Umbilical cord (tissue), 1 donor: ENCODE measurements at regions not wholly inside any gene's neighbourhood (a gene's known extent, or its start where the extent isn't known, plus 50 kb on each side); places are given as distances from the start of the nearest gene placed in this dataset.
A peak's percentile ranks its signal among the peaks of the same experiment; 100 is the strongest.

Experiments used
- DNase-seq: peaks from one replicate; pipeline ENCODE4 v3.0.0-alpha.2; 2015; ENCODE audit warnings: low spot score

GRCh38 chr18:27838225-27838624 is 338.7 kb downstream of the CDH2 start:
- no peak for DNase-seq

GRCh38 chr18:27826101-27826500 is 350.8 kb downstream of the CDH2 start:
- DNase-seq, result no peak

- DNase-seq, result no peak
Observed at GRCh38 chr18:27825689-27826088, 351.2 kb downstream of the CDH2 start.

DNA sequence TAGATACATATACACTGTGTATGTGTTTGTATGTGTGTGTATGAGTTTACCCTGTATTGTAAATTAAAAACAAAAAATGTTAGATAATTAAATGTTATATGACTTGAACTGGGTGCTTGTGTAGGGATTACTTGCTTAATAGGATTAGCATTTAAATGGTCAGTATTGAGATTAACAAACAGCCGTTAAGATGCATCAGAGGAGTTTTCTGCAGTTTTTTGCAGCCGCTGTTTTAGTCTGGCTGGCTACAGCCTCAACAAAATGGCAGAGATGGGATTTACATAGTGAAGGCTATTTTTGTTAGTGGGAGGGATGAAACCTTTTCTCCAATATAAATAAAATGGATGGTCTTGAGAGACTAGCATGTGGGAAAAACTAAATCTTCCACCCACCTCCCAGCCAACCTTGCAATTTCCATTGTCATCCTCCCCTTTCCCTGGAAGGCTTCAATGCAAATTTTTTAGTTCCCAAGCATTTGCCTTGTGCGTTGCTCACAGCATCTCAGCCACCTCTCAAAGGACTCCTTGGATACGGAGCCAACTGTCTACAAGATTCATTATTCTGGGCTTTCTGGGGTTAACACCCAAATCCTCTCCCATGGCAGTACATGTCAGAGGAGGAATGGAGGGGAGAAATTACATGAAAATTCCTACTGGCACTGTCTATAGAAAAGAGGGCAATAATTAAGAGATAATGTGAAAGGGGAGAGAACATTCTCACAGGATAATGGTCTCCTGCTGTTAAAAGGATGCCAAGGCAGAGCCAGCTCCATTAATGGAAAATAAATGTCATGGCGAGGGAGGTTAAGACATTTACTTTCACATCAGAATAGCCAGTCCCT is 351.9 kb downstream of the CDH2 start:
- DNase-seq, result no peak

- no peak for DNase-seq
Observed at GRCh38 chr18:27824275-27824674, 352.7 kb downstream of the CDH2 start.

DNA sequence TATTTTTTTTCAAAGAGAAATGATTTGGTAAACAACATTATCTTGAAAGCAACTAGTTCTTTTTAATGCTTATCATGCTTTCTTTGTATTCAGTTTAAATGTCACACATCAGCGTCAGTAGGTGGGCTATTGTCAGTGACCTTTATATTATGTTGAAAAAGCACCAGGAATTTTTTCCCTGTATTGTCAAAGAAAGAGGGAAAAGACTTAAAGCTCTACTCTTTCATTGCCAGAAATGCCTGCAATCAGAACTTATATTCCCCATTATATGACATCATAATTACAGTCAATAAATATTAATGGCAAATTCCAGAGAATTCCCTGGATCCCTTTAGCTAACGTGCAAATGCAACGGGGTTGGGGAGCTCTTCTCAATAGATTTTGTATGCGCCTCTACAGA is 353.9 kb downstream of the CDH2 start:
- DNase-seq, result no peak

DNA sequence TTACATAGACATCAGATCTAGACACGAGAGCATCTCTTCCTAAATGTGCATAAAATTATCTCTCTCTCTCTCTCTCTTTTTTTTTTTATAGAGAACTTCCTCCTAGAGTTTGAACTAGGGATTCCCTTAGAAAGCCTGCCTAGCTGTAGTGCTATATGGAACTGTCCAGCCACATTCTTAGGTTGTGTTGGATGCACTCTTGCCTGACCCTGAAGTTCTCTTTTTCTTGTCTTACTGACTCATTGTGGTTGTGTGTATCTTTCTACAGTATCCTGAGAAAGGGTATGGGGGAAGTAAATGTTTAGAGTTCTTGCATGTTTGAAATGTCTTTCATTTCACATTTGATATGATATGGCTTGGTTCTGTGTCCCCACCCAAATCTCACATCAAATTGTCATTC is 368.2 kb downstream of the CDH2 start:
- no peak for DNase-seq

GRCh38 chr18:27803957-27804356 is 373.0 kb downstream of the CDH2 start:
- no peak for DNase-seq

GRCh38 chr18:27797484-27797883 is 379.4 kb downstream of the CDH2 start:
- DNase-seq, result no peak

DNA sequence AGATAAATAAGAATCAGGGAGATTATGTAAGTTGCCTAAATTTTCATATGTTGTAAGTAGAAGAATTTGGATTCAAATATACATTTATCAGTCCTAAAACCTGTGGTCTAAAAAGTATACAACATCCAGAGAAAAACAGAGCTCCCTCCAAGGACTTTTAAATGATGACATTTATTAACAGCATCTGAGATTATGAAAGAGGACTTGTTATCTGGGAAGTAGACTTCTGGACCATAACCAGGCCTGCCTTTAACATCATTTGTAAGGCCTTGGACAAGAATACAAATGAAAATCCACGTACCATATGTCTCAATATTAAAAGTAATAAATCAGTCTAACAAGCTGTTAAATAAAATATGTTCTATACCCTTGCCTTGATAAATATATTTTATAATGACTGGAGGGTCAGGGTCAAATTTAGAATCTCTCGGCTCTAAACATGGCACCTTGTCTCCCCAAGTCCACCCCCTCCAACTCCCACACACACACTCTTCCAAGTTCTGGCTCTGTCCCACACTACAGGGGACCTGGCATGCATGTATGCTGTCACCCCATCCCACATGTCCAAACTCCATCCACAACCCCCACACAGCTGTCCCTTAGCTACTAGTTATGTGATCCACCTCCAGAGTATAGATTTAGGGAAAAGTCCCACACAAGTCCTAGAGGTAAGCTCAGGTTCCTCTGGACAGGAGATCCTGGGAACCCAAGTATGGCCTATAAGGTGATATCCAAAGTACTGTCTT is 382.6 kb downstream of the CDH2 start:
- peak; percentile 74 for DNase-seq

GRCh38 chr18:27793013-27793785 is 383.7 kb downstream of the CDH2 start:
- DNase-seq, result peak; percentile 16

DNA sequence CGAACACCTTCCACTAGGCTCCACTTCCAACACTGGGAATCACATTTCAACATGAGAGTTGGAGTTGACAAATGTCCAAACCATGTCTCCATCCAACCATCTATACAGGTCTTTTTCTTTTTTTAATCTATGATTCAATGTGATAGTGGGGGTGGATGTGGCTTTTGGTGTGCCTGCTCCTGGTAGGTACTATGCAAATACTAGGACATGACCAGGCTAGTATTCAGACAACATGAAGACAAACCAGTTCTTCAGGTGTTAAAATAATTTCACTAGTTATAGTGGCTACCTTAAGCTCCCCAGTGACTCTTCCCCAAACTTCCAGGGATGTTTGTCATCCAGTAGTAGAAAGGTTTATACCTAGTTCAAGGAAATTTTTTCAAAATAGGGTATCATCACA is 387.5 kb downstream of the CDH2 start:
- DNase-seq, result no peak

DNA sequence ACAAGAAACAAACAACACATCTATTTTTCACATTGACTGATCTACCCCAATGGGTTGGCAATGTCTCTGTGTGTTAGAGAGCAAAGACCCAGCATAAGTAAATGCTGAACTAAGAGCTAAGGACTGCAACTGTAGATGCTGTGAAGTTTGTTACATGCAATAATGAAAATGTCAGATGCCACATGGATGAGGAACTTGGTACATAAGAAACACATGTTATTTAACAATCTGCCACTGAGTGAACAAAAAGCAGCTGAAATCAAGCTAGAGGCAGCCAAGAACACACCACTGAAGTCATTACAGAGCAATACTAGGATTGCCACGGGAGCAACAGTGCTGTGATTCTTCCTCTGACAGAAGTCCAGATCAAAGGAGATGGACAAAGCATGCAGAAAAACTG is 389.4 kb downstream of the CDH2 start:
- DNase-seq, result peak; percentile 20

- no peak for DNase-seq
Observed at GRCh38 chr18:27785815-27786471, 391.0 kb downstream of the CDH2 start.

- no peak for DNase-seq
Observed at GRCh38 chr18:27780061-27780745, 396.7 kb downstream of the CDH2 start.

DNA sequence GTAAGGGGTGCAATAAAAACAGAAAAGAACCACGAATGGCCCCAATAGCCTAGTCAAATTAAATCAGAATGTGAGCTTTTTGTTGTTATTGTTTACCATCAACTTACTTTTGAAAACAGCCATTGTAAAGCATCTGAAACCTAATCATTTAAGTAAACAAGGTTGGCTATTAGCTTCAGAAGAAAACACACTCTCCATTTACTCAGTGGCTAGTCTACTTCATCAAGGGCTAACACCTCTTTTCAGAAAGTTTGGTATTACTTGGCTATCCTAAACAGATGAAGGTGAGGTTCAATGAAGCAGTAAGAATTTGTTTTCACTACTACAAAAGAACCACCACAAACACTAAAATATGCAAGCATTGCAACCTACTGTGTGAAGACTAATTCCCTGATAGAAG is 398.0 kb downstream of the CDH2 start:
- DNase-seq, result no peak

DNA sequence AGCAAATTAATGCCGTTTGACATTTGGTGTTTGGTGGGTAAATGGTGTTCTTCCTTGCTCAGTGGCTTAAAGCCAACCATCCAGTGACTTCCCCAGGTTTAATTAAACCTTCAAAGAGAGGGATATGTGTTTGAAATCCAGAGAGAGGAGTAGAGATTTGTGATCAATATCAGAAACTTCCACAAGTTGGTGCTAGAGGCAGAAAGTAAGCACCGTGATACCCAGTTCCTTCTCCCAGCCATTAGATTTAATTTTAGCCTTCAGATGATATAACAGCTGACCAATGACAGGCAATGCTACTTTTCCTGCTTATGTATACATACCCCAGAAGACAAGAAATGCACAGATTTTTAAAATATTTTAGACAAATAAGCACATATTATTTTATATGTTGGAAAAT is 398.5 kb downstream of the CDH2 start:
- DNase-seq, result no peak

- DNase-seq, result no peak
Observed at GRCh38 chr18:27772081-27772480, 404.8 kb downstream of the CDH2 start.

- no peak for DNase-seq
Observed at GRCh38 chr18:27771571-27771970, 405.4 kb downstream of the CDH2 start.

GRCh38 chr18:27769152-27769551 is 407.8 kb downstream of the CDH2 start:
- DNase-seq, result no peak

- no peak for DNase-seq
Observed at GRCh38 chr18:27763936-27764335, 413.0 kb downstream of the CDH2 start.
